Calu3 (cell line): ENCODE measurements at regions not wholly inside any gene's neighbourhood (a gene's known extent, or its start where the extent isn't known, plus 50 kb on each side); places are given as distances from the start of the nearest gene placed in this dataset.

Experiments
- BruUV-seq: library from RNA; stranded (reverse); fragments of 400-500 nt; replicated peaks from 2 replicates; lab custom pipeline; 2021; lab: Mats Ljungman, UMichigan
- CTCF ChIA-PET: fragments of 300-600 bp; sonication (Branson Sonifier 250); formaldehyde crosslinking; loops from one replicate; lab custom pipeline; 2022; ENCODE audit warnings: antibody characterized with exemption; lab: Charles Lee
- DNase-seq: peaks from one replicate; pipeline ENCODE4 v3.0.0; 2022
- H3K27ac Mint-ChIP-seq: one replicate; pipeline ENCODE4 v1.8.0; 2022; ENCODE audit warnings: mixed read lengths; ENCODE audit not compliant: unreplicated experiment
- H3K27me3 Mint-ChIP-seq: one replicate; pipeline ENCODE4 v1.8.0; 2022; ENCODE audit warnings: mixed read lengths; ENCODE audit not compliant: unreplicated experiment
- H3K36me3 Mint-ChIP-seq: one replicate; pipeline ENCODE4 v1.8.0; 2022; ENCODE audit warnings: mild to moderate bottlenecking, moderate library complexity, mixed read lengths; ENCODE audit not compliant: insufficient read depth, unreplicated experiment
- H3K4me1 Mint-ChIP-seq: one replicate; pipeline ENCODE4 v1.8.0; 2022; ENCODE audit warnings: mild to moderate bottlenecking, low read depth, mixed read lengths; ENCODE audit not compliant: unreplicated experiment
- H3K4me3 Mint-ChIP-seq: one replicate; pipeline ENCODE4 v1.8.0; 2022; ENCODE audit warnings: mild to moderate bottlenecking, low read depth, moderate library complexity, mixed read lengths; ENCODE audit not compliant: unreplicated experiment
- H3K9me3 Mint-ChIP-seq: one replicate; pipeline ENCODE4 v1.8.0; 2022; ENCODE audit warnings: low read depth, mixed read lengths; ENCODE audit not compliant: unreplicated experiment
- intact Hi-C: fragments of 100-400 bp; cut with micrococcal nuclease; formaldehyde crosslinking; loops from one replicate; pipeline ENCODE4 v1.10.0; 2022; ENCODE audit not compliant: unreplicated experiment
- TF ChIP-seq, protein P1 (sequence below): fragments of 200-600 bp; IDR thresholded peaks from one replicate; pipeline ENCODE4 v1.8.0; 2022; ENCODE audit warnings: antibody characterized with exemption; ENCODE audit not compliant: unreplicated experiment

- no peak for DNase-seq
- Mint-ChIP-seq H3K4me3 (no peak overlapping the region), H3K27me3 (no peaks in the 10 kb centered on the region), H3K9me3 (no peaks in the 10 kb centered on the region), H3K27ac (no peak overlapping the region), H3K36me3 (no peaks in the 10 kb centered on the region), H3K4me1 (no peaks in the 10 kb centered on the region)
- TF ChIP-seq, protein P1, sequence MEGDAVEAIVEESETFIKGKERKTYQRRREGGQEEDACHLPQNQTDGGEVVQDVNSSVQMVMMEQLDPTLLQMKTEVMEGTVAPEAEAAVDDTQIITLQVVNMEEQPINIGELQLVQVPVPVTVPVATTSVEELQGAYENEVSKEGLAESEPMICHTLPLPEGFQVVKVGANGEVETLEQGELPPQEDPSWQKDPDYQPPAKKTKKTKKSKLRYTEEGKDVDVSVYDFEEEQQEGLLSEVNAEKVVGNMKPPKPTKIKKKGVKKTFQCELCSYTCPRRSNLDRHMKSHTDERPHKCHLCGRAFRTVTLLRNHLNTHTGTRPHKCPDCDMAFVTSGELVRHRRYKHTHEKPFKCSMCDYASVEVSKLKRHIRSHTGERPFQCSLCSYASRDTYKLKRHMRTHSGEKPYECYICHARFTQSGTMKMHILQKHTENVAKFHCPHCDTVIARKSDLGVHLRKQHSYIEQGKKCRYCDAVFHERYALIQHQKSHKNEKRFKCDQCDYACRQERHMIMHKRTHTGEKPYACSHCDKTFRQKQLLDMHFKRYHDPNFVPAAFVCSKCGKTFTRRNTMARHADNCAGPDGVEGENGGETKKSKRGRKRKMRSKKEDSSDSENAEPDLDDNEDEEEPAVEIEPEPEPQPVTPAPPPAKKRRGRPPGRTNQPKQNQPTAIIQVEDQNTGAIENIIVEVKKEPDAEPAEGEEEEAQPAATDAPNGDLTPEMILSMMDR, result no peak
- BruUV-seq, result no TSS peak
- CTCF ChIA-PET, result no interaction called here
- intact Hi-C loops, result no loop called here
Observed at GRCh38 chr13:85537601-85538000, 261.6 kb downstream of the SLITRK6 start.

DNA sequence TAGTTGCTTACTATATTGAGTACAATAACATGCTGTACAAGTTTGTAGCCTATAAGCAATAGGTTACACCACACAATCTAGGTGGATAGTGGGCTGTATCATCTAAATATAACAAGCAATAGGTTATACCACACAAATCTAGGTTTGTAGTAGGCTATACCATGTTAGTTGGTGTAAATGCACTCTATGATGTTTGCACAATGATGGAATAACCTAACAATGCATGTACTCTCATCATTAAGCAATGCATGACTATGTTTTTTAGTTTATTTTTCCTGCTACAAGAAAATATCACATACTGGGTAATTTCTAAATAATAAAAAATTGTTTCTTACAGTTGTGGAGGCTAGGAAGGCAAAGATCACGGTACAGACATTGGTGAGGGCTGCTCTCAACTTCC lies 262.5 kb downstream of the SLITRK6 start:
- DNase-seq, result no peak
- Mint-ChIP-seq H3K36me3 (no peaks in the 10 kb centered on the region), H3K4me1 (no peaks in the 10 kb centered on the region), H3K9me3 (no peaks in the 10 kb centered on the region), H3K4me3 (no peak overlapping the region), H3K27ac (no peak overlapping the region), H3K27me3 (no peaks in the 10 kb centered on the region)
- no TSS peak for BruUV-seq
- intact Hi-C loops, result no loop called here
- TF ChIP-seq, protein P1, result no peak
- CTCF ChIA-PET, result no interaction called here

- H3K27me3 Mint-ChIP-seq, result no peaks in the 10 kb centered on the region
- TF ChIP-seq, protein P1, result no peak
- CTCF ChIA-PET, result no interaction called here
- DNase-seq, result no peak
- no peaks in the 10 kb centered on the region for H3K36me3 Mint-ChIP-seq
- no peak overlapping the region for H3K27ac Mint-ChIP-seq
- H3K9me3 Mint-ChIP-seq, result no peaks in the 10 kb centered on the region
- H3K4me1 Mint-ChIP-seq, result no peaks in the 10 kb centered on the region
- H3K4me3 Mint-ChIP-seq, result no peak overlapping the region
- intact Hi-C loops, result no loop called here
- no TSS peak for BruUV-seq
Observed at GRCh38 chr13:85535316-85536084, 263.7 kb downstream of the SLITRK6 start.

- TF ChIP-seq, protein P1, result no peak
- Mint-ChIP-seq H3K27me3 (no peaks in the 10 kb centered on the region), H3K4me3 (no peak overlapping the region), H3K4me1 (no peaks in the 10 kb centered on the region), H3K36me3 (no peaks in the 10 kb centered on the region), H3K27ac (no peak overlapping the region), H3K9me3 (no peaks in the 10 kb centered on the region)
- CTCF ChIA-PET, result no interaction called here
- DNase-seq, result no peak
- no TSS peak for BruUV-seq
- intact Hi-C loops, result no loop called here
Observed at GRCh38 chr13:85533911-85534310, 265.3 kb downstream of the SLITRK6 start.
